HG02678 (cell line): ENCODE measurements at regions not wholly inside any gene's neighbourhood (a gene's known extent, or its start where the extent isn't known, plus 50 kb on each side); places are given as distances from the start of the nearest gene placed in this dataset.

ENCODE experiments used
- ATAC-seq: cut with Tn5 transposase; IDR thresholded peaks from one replicate; pipeline ENCODE4 v1.9.1; 2021; ENCODE audit warnings: mild to moderate bottlenecking, moderate library complexity; ENCODE audit not compliant: unreplicated experiment

DNA sequence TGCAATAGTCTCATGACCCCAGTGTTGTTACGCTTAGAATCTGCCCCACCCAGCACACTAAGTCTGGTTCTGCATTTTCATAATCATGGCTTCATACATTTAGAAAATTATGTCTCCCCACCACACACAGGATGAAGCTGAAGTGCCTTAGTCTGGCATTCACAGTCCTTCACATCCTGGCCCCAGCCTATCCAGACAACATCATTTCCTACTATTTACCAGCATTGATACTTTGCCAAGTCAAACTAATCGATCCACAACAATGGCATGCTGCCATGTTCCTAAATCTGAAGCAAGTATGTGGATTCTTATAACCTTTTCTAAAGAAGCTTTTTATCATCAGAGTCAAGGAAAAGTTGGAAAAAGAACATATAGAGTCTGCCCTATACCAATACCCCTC lies 132.4 kb upstream of the FBXL4 start:
- ATAC-seq, result no peak

DNA sequence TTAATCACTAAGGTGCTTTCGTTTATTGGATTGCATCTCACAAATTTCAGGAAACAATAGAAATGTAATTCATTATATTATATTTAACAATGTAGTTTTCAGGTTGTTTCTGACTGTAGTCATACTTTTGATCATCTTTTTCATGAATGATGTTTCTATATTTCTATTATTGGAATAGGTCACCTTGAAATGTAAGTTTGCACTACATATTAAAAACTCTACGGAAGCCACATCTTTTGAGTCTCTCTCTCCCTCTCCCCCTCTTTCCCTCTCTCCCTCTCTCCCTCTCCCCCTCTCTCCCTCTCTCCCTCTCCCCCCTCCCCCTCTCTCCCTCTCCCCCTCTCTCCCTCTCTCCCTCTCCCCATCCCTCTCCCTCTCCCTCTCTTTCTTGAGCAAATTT lies 131.3 kb upstream of the FBXL4 start:
- ATAC-seq, result no peak

DNA sequence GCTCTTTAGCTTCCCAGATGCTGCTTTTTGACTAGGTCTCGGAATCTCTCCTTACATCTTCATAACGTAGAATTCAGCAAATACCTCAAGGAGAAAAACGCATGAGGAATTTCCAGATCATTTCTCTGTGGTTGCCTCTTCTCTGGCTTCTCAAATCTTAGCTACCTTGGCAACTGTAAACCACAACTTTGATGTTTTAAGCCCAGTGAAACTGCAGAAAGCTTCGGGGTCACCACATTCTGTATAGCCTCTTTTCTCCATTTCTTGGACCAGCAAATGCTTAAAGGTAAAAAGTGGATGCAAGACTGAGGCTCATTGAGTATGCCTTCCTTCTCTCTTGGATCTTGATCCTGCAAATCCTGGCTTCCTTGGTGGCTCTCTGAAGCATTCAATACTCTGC lies 125.5 kb upstream of the FBXL4 start:
- ATAC-seq, result no peak

DNA sequence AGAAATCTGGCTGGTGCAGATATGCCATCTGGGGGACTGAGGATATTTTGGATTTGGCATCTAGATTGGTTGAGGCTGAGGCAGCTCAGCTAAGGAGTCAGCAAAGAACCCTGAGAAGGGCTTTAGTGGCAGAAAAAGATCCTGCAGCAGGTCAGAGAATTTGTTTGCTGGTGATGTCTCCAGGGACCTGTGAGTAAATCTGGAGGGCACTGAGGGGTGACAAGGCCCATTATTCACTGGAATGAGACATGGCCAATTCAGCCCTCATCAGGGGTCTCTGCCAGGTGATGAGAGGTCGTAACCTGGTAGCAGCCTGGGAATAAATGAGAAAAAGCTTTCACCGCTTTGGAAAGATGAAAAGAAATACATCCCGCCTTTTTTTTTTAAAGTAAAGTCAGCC lies 118.3 kb upstream of the FBXL4 start:
- ATAC-seq, result no peak

DNA sequence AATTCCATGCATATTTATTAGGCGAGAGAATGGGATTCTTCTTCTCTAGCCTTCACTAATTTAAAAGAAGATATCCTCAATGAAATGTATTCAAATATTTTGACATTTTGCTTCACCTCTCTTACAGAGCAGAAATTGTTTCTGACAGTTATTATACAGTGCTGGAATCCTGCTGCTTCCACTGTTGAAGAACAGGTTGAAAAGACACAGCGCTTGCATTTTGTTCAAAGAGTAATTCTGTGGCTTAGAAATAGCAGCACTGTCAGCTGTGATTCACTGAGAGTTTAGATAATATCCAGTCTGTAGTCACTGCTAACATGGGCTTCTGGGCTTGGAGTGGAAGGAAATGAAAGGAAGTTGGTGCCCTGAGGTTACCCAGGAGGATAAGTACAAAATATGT lies 117.1 kb upstream of the FBXL4 start:
- ATAC-seq, result no peak

DNA sequence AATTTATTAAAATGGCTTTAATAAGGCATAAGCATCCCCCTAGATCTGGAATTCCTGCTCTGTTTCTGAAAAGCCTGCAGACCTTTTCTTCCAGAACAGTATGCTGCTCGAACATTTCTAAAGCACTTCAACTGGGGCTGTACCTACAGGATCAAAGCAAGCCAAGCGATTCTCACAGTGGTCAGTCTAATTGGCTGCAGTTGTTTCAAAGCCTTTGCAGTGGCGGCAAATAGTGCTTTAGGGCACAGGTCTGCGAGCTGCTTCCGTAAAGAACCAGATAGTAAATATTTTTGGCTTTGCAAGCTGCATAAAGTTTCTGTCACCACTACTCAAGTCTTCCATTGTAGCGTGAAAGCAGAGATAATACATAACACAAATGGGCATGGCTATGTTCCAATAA lies 88.9 kb upstream of the FBXL4 start:
- no peak for ATAC-seq

DNA sequence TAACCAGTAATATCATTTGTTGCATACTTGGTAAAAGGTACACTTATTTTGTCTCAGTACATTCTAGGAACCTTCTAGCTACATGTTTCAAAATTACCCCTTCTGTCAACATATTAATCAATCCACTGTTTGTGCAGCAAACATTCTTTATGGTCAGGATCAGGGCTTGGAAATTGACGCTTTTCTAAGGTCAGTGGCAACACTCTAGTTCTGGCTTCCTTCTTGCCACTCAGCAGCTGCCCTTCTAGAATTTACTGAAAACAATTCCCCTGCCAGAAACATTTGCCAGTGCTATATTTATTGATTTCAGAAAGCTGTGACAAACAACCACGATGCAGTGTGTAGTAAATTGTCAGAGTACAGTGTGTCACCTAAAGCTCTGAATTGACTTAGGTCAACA lies 84.7 kb upstream of the FBXL4 start:
- ATAC-seq, result no peak

DNA sequence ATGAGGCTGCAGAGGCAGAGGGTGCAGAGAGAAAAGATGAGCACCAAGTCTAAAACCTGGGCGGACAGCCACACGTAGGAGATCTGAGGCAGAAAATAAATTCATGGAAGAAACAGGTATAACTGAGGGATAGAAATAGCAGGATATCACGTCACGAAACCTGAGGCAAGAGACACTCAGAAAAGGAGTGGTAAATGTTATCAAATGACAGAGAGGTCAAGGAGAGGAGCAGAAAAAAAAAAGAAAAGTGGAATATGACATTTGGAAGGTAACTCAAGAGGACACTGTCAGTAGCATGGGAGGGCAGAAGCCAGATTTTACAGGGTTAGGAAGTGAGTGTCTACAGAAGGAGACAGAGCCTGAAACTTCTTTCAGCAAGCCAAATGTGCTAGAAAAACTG lies 84.2 kb upstream of the FBXL4 start:
- no peak for ATAC-seq

DNA sequence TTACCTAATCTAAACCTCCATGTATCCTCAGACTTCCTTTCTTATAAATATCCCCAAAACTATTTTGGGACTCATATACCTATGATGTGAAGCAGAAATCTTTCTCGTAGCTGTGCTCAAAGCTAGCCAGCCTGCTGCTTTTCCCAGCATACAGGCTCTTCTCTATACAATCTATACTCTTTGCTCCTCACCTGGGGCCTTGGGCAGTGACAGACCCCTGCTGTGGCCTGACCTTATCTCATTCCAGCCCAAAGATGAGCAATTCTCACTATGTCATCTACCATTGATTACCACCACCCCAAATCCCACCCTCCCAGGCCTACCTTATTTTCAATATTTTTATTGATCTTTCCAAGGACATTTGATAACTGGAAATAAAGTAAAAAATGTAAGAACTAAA lies 83.2 kb upstream of the FBXL4 start:
- ATAC-seq, result no peak

DNA sequence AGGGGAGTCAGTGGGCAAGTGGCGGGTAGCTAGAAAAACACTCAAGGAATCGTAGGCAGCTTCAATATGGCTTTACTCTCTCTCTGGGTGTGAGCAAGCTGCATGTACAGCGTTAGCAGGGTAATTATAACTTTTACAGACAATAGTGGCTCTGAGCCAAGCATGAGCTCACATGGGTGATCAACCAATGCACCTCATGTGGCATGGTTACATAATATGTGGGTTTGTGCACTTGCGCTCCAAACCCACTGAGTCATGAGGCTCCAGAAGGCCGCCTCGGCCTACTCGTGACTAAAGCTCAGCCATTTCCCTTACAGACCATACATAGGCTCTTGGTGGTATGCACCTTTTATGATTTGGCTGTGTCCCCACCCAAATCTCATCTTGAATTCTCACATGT lies 78.4 kb upstream of the FBXL4 start:
- ATAC-seq, result no peak

DNA sequence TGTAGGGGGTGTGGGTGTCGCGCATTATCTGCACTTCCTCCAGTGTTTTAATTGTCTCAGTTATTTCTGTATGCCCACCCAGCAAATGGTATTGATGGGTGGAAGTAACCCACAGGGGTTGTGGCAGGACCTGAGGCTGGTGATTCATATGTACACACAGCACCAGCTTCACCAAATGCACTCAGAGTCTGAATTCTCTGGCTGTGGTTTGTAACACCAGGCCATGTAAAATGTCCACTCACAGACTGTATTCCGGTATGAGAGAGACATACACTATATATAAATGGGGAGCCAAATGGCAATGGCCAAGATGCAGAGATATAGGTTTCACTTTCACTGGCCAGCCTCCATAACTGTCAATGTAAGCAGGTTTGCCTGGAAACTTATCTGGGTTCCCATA lies 76.3 kb upstream of the FBXL4 start:
- ATAC-seq, result no peak

DNA sequence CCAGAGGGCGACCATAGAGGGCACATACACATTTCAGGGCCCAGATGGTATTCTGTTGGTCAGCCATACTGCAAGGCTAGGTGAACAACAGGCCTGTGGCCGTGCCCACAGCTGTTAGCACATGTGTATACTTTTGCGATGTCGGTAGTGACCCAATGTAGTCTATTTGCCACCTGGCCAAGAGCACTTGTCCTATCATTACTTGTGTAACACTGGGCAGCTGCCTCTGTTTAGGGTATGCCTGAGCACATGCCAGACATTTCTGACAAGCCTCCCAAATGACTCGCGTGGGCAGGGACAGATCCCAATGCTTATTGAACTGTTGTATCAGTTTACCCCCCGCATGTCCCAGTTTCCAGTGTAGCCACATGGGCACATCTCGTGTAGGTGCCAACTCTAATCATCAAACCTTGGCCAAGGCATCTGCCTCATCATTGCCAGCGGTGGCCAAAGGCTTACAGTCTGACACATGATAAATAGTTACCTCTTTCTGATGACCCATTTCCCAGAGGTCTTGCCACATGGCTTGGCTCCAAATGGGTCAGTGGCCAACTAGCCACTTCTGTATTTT lies 74.4 kb upstream of the FBXL4 start:
- ATAC-seq, result no peak

DNA sequence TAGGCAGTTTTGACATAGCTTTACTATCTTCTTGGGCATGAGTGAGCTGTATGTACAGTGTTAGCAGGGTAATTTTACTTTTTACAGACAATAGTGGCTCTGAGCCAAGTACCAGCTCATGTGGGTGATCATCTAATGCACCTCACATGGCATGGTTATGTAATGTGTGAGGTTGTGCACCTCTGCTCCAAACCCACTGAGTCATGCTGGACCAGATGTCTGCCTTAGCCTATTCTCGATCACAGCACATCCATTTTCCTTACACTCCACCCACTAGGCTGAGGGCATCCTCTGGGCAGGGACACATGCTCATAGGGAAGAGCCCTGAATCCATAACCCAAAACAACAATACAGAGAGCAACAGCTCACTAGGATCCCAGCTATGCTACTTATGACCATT lies 71.6 kb upstream of the FBXL4 start:
- no peak for ATAC-seq

DNA sequence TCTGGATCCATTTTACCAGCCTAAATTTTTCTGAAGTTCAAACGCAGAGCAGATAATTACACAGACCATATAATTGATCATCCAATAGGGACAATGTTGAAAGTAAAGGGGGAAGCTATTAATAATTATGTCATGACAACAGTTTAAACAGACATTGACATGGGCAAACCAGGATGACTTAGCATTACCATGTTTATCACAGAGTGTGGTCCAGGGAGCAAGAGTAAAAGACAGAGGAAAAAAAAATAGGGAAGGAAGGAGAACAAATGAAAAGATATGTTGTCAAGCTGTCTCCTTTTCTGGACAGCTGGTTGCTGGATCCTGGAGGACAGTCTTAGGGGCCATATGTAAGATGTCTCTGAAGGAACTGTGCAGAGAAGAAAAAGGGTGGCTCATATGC lies 69.4 kb upstream of the FBXL4 start:
- ATAC-seq, result no peak

DNA sequence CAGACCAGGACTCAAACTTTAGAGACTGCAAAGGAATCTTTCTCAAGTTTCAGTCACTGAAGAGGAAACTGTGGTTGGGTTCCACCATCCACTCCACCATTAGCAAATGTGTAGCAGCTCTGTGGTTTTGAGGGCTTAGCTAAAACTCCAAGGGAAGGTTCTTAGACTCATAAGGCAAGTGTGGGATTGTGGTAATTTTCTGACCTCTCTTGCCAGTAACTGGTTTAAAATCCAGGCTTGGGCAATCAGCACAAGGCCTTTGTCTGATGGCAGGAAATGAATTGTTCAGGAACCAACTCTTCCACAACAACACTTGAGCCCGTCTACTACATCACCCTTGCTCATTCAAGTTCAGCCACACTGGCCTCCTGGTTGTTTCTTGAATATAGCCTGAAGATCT lies 68.6 kb upstream of the FBXL4 start:
- ATAC-seq, result peak; percentile 53

DNA sequence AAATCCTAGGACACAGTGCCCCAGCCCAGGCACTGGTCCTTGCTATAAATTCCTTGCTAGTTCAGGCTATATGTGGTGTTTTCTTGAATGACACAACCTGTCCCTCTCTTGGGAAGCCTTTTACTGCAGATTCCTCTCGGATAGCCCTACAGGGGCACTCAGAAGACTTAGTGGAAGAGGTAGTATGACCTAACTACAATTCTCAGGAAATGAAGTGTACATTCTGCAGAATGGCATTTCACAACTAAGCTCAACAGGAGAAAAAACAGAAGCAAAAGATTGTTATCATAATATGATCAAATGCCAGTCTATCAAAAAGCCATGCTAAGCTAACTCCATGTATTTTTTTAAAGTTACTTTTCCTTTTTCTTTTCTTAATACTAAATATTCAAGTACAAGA lies 66.3 kb upstream of the FBXL4 start:
- no peak for ATAC-seq

DNA sequence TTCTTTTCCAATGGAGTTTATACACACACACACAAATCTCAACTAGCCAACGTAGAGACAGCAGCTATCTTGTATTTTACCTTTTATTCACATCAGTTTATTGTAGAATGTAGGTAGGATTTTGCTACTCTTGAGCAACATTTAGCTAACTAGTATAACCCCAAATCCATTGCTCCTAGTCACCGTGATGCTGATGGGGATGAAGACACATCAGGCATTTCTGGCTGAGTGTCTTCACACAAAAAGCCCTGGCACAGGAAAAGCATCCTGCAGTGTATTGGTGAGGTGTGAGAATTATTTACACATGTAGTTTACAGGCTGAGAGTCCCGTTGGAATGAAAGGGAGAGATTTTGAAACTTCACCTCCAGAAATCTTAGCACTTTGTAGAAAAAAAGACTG lies 65.9 kb upstream of the FBXL4 start:
- no peak for ATAC-seq

DNA sequence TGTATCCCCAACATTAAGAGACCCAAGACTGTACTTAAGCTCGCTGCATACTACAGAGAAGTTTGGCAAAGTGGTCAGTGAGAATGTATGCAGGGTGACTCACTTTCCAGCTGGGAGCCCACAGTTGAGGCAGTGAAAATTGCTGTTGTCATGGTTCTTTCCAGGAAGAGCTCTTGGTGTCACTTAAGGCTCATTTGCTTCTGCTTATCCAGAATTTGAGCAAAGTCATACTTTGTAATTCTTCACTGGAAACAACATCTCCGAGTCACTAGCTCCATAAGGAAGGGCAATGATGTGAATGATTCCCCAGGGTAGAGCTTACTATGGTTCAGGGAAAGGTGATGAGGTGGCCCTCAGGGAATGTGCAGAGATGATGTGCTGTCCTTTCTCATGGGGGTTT lies 65.4 kb upstream of the FBXL4 start:
- no peak for ATAC-seq

DNA sequence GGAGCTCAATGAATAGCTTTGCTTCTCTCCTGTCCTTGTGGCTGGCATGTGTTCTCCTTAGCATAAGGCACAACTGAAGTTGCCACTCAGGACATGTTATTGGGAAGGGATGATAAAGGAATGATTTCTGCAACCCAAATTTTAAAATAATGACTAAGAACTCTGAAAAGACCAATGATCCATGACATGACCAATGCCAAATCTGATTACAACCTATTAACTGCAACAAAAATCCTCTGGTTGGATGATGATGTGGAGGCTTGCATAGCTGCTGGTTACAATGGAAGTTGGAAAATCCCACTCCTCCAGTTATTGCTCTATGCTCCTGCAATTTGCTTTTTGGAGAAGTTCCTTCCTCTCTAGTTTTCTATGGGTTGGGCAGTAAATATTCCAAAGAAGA lies 63.4 kb upstream of the FBXL4 start:
- no peak for ATAC-seq

DNA sequence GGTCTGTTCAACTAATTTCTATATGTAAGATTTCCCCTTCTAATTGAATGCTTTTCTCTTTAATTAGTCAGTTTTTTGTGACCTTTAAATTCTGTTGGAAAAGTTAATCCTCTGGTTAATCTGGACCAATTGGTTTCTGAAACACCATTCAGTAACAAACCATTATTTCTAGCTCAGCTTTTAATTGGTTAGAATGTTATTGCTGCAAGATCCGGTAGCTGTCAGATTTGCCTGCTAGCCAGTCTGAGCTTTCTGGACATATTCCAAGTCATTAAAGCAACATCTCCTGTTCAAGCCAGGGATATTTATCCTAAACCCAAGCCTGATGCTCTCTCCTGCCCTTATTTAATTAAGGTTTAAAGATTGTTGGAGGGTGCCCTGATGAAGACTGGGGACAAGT lies 55.1 kb upstream of the FBXL4 start:
- no peak for ATAC-seq

DNA sequence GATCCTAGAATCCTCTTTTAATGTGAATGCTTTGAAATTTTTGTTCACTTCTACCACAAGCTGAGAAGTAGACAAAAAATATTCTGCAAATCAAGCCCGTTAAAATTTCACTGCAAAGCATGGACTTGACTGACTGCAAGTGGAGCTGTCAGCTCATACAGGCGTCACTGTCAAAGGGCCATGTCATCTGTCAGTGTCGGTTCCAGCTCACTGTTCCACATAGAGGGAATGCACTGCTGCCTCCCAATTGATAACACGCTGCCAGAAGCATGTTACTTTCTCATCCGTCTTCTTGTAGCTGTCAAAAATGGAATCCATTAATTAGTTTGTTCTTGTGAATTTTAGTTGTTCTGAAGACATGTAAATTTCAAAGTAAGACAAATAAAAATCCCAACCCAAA lies 50.4 kb upstream of the FBXL4 start:
- ATAC-seq, result no peak
